Suprapubic skin (tissue), 4 donors: ENCODE measurements at regions not wholly inside any gene's neighbourhood (a gene's known extent, or its start where the extent isn't known, plus 50 kb on each side); places are given as distances from the start of the nearest gene placed in this dataset.

Experiments
- DNase-seq, 2 donors: peaks; one replicate each; pipeline ENCODE4 v3.0.0-alpha.2; 2019; ENCODE audit warnings: low spot score in 2 of 2
- H3K27ac ChIP-seq: fragments of 200-600 bp; sonication (generic); one replicate; pipeline ENCODE4 v1.5.1; 2019
- H3K27me3 ChIP-seq: fragments of 200-600 bp; sonication (generic); one replicate; pipeline ENCODE4 v1.5.1; 2019
- H3K36me3 ChIP-seq: fragments of 200-600 bp; sonication (generic); one replicate; pipeline ENCODE4 v1.5.1; 2019
- H3K4me1 ChIP-seq: fragments of 200-600 bp; sonication (generic); one replicate; pipeline ENCODE4 v1.5.1; 2019
- H3K4me3 ChIP-seq: fragments of 200-600 bp; sonication (generic); one replicate; pipeline ENCODE4 v1.5.1; 2019; ENCODE audit warnings: mild to moderate bottlenecking
- H3K9me3 ChIP-seq: fragments of 200-600 bp; sonication (generic); one replicate; pipeline ENCODE4 v1.5.1; 2019
- CTCF ChIP-seq, 2 donors: fragments of 200-600 bp in 1 of 2; fragments of 450-650 bp in 1 of 2; sonication (generic) in 1 of 2; IDR thresholded peaks; one replicate each; pipeline ENCODE4 v1.5.1; 2016 to 2019; ENCODE audit warnings: antibody characterized with exemption in 2 of 2, mild to moderate bottlenecking in 1 of 2, moderate library complexity in 1 of 2
- EP300 ChIP-seq: sonication (generic); formaldehyde crosslinking; IDR thresholded peaks from one replicate; pipeline ENCODE4 v1.6.1; 2017; ENCODE audit warnings: antibody characterized with exemption
- POLR2A ChIP-seq, 2 donors: fragments of 450-650 bp; IDR thresholded peaks; one replicate each; pipeline ENCODE4 v1.6.1; 2017; ENCODE audit warnings: antibody characterized with exemption in 2 of 2, mild to moderate bottlenecking in 2 of 2, moderate library complexity in 2 of 2
- POLR2AphosphoS5 ChIP-seq, 3 donors: sonication (generic); formaldehyde crosslinking; IDR thresholded peaks; one replicate each; pipeline ENCODE4 v1.6.1; 2017; ENCODE audit warnings: antibody characterized with exemption in 3 of 3
- WGBS: methylation state at CpG from one replicate; pipeline ENCODE4 v1.1.5; 2018; 5-methylcytosine and 5-hydroxymethylcytosine counted together

DNA sequence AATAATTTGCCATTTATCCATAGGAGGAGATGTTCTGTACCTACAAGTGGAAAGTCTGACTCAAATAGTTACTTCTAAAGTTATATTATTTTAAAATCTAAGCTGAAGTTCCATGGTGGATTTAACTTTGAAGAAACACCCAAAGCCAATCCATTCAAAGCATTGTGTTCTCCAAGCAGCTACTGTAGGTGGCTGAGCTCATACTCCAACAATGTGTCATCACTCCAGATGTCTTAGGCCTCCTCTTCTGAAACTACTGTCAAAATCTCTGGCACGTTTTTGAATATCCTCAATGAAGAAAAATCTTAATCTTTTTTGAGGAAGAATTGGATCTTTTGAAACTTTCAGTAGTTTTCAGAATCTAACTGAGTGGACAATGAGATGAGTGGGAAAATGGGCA, 169.1 kb downstream of the PTEN start:
- Histone ChIP-seq H3K27ac (no peak overlapping the region), H3K36me3 (no peaks in the 10 kb centered on the region), H3K4me3 (no peak overlapping the region), H3K9me3 (no peaks in the 10 kb centered on the region), H3K4me1 (no peaks in the 10 kb centered on the region), H3K27me3 (no peaks in the 10 kb centered on the region)
- TF ChIP-seq CTCF (IDR thresholded peaks at IDR 0.05) (no peak), POLR2A (IDR thresholded peaks at IDR 0.05) (no peak), POLR2AphosphoS5 (IDR thresholded peaks at IDR 0.05) (no peak), EP300 (no peak)
- no peak for DNase-seq
- 47% methylated on average over 1 of the region's 1 CpG for WGBS

GRCh38 chr10:88033385-88033784, 170.0 kb downstream of the PTEN start:
- no peaks in the 10 kb centered on the region for H3K36me3 ChIP-seq
- 95% methylated on average over 3 of the region's 3 CpGs for WGBS

DNA sequence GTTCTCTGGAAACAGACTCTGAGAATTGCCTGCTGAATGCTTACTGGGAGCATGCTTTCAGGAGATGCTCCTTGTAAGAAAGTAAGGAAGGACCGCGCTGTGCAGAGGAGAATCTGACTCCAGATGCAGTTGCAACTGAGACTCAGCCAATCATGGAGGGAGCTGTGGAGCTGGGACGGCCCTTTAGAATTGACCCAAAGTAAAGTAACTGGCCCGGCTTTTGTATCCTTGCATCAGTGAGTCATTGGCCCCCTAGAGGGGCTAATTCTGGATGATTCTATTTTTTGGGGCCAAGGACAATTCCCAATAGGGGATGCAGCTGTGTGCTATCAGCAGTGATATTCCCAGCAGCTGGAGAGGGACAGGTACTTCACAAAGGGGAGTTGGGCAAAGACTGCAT, 170.4 kb downstream of the PTEN start:
- Histone ChIP-seq H3K9me3 (no peaks in the 10 kb centered on the region), H3K36me3 (no peaks in the 10 kb centered on the region), H3K4me3 (no peak overlapping the region), H3K4me1 (no peaks in the 10 kb centered on the region), H3K27ac (no peak overlapping the region), H3K27me3 (no peaks in the 10 kb centered on the region)
- no peak for DNase-seq
- TF ChIP-seq POLR2AphosphoS5 (IDR thresholded peaks at IDR 0.05) (no peak), EP300 (no peak), POLR2A (IDR thresholded peaks at IDR 0.05) (no peak), CTCF (IDR thresholded peaks at IDR 0.05) (no peak)
- WGBS = 94% methylated on average over 3 of the region's 4 CpGs

More at GRCh38 chr10:88033385-88033784, 170.0 kb downstream of the PTEN start:
- no peak overlapping the region for H3K27ac ChIP-seq
- H3K9me3 ChIP-seq = no peaks in the 10 kb centered on the region
- H3K4me1 ChIP-seq = no peaks in the 10 kb centered on the region
- no peaks in the 10 kb centered on the region for H3K27me3 ChIP-seq
- TF ChIP-seq POLR2AphosphoS5 (IDR thresholded peaks at IDR 0.05) = no peak
- no peak overlapping the region for H3K4me3 ChIP-seq
- DNase-seq = no peak

DNA sequence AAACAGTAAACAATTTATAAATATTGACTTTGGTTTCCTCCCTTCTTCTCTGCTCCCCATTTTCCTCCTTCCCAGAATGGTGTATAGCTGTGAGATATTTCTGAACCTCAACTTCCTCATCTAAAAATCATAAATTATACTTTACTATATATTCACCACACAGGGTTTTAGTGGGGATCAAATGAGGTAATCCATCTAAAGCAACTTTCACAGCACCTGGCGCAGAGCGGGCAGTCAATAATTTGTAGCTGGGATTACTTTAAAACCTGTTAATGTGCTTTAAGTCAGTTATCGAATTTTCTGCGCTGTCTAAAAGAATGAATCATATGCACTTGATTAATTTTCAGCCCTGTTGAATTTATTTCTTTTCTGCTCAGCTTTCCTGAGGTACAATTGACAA, 172.7 kb downstream of the PTEN start:
- TF ChIP-seq POLR2AphosphoS5 (IDR thresholded peaks at IDR 0.05) (no peak), POLR2A (IDR thresholded peaks at IDR 0.05) (no peak), EP300 (no peak), CTCF (IDR thresholded peaks at IDR 0.05) (no peak)
- Histone ChIP-seq H3K36me3 (no peaks in the 10 kb centered on the region), H3K4me3 (no peak overlapping the region), H3K27ac (no peak overlapping the region), H3K4me1 (no peaks in the 10 kb centered on the region), H3K9me3 (no peaks in the 10 kb centered on the region), H3K27me3 (no peaks in the 10 kb centered on the region)
- 95% methylated on average over 4 of the region's 4 CpGs for WGBS
- DNase-seq = no peak

- H3K27ac ChIP-seq = no peak overlapping the region
- WGBS = 73% methylated on average over 2 of the region's 2 CpGs
- no peaks in the 10 kb centered on the region for H3K27me3 ChIP-seq
- H3K9me3 ChIP-seq = no peaks in the 10 kb centered on the region
- no peaks in the 10 kb centered on the region for H3K36me3 ChIP-seq
- H3K4me3 ChIP-seq = no peak overlapping the region
- DNase-seq = no peak
- TF ChIP-seq CTCF (IDR thresholded peaks at IDR 0.05) = no peak
- TF ChIP-seq EP300 = no peak
- TF ChIP-seq POLR2AphosphoS5 (IDR thresholded peaks at IDR 0.05) = no peak
- no peak for TF ChIP-seq POLR2A (IDR thresholded peaks at IDR 0.05)
- peaks cover 13% of the 10 kb centered on the region for H3K4me1 ChIP-seq
Observed at GRCh38 chr10:88037623-88038022, 174.2 kb downstream of the PTEN start.

- Histone ChIP-seq H3K9me3 (no peaks in the 10 kb centered on the region), H3K4me1 (peaks cover 20% of the 10 kb centered on the region), H3K27ac (no peak overlapping the region), H3K36me3 (no peaks in the 10 kb centered on the region), H3K4me3 (no peak overlapping the region), H3K27me3 (no peaks in the 10 kb centered on the region)
- no peak for DNase-seq
- TF ChIP-seq POLR2A (IDR thresholded peaks at IDR 0.05) = no peak
- no peak for TF ChIP-seq EP300
- TF ChIP-seq CTCF (IDR thresholded peaks at IDR 0.05) = no peak
- TF ChIP-seq POLR2AphosphoS5 (IDR thresholded peaks at IDR 0.05) = no peak
- 89% methylated on average over 4 of the region's 4 CpGs for WGBS
Observed at GRCh38 chr10:88038268-88038667, 174.8 kb downstream of the PTEN start.
